BLaER1 treated with 17β-estradiol and CSF1 and Interleukin-3, amounts not matched to agents 10 nM and 100 nM (cell line): ENCODE measurements at regions not wholly inside any gene's neighbourhood (a gene's known extent, or its start where the extent isn't known, plus 50 kb on each side); places are given as distances from the start of the nearest gene placed in this dataset.
"Not testable (repeated sequence)": the region's sequence is repeated elsewhere in the genome, so short reads cannot be mapped to it uniquely, and the experiment has no call there.

Source experiments
- H3K27ac ChIP-seq, 11 experiments: shearing (Covaris generic); formaldehyde crosslinking; 2 replicates each; pipeline ENCODE4 v1.8.1; 2022
- H3K27me3 ChIP-seq, 11 experiments: shearing (Covaris generic); formaldehyde crosslinking; 2 replicates each; pipeline ENCODE4 v1.8.1; 2022
- H3K36me3 ChIP-seq, 11 experiments: shearing (Covaris generic); formaldehyde crosslinking; 2 replicates each; pipeline ENCODE4 v1.8.1; 2022
- H3K4me1 ChIP-seq, 10 experiments: shearing (Covaris generic); formaldehyde crosslinking; 2 replicates each; pipeline ENCODE4 v1.8.1; 2022
- H3K4me2 ChIP-seq, 11 experiments: shearing (Covaris generic); formaldehyde crosslinking; 2 replicates each; pipeline ENCODE4 v1.8.1; 2022
- H3K4me3 ChIP-seq, 10 experiments: shearing (Covaris generic); formaldehyde crosslinking; 2 replicates each; pipeline ENCODE4 v1.8.1; 2022
- H3K9ac ChIP-seq, 11 experiments: shearing (Covaris generic); formaldehyde crosslinking; 2 replicates each; pipeline ENCODE4 v1.8.1; 2022
- H3K9me3 ChIP-seq, 11 experiments: shearing (Covaris generic); formaldehyde crosslinking; replicated peaks in 1 of 11; 2 replicates each; pipeline ENCODE4 v1.8.1; 2022
- H4K20me1 ChIP-seq, 11 experiments: shearing (Covaris generic); formaldehyde crosslinking; 2 replicates each; pipeline ENCODE4 v1.8.1; 2022
- Cebpa-rat ChIP-seq, 11 experiments: shearing (Covaris generic); IDR thresholded peaks; 2 replicates each; pipeline ENCODE4 v1.8.1; 2022

GRCh38 chr7:98755138-98755898, 114.5 kb downstream of the TMEM130 start:
- H3K27ac ChIP-seq = no peak overlapping the region
- no peaks in the 10 kb centered on the region for H3K27me3 ChIP-seq
- H3K4me3 ChIP-seq = no peak overlapping the region
- no peaks in the 10 kb centered on the region for H3K36me3 ChIP-seq
- no peak overlapping the region for H3K9ac ChIP-seq
- H3K4me1 ChIP-seq = peaks cover 17 to 31% (median 24%) of the 10 kb centered on the region in 10 experiments
- TF ChIP-seq Cebpa-rat (IDR thresholded peaks at IDR 0.05) = no peak
- H4K20me1 ChIP-seq = no peaks in the 10 kb centered on the region
- H3K9me3 ChIP-seq = peaks cover 0 to 22% (median 14%) of the 10 kb centered on the region in 11 experiments; a peak in 12 of 22 replicates
- H3K4me2 ChIP-seq = no peak overlapping the region; a peak in 1 of 22 replicates

- Histone ChIP-seq H3K4me2 (no peak overlapping the region), H3K4me3 (no peak overlapping the region), H3K9ac (no peak overlapping the region), H3K27me3 (no peaks in the 10 kb centered on the region), H3K36me3 (no peaks in the 10 kb centered on the region), H4K20me1 (no peaks in the 10 kb centered on the region), H3K4me1 (peaks cover 20 to 35% (median 26%) of the 10 kb centered on the region in 10 experiments), H3K9me3 (peaks cover 0 to 22% (median 14%) of the 10 kb centered on the region in 11 experiments; a peak in 12 of 22 replicates), H3K27ac (no peak overlapping the region)
- no peak for TF ChIP-seq Cebpa-rat (IDR thresholded peaks at IDR 0.05)
Measured at GRCh38 chr7:98758157-98758556, 111.7 kb downstream of the TMEM130 start.

GRCh38 chr7:98760201-98760651, 109.6 kb downstream of the TMEM130 start:
- no peak for TF ChIP-seq Cebpa-rat (IDR thresholded peaks at IDR 0.05)
- Histone ChIP-seq H3K4me3 (no peak overlapping the region), H3K9me3 (peaks cover 0 to 22% (median 14%) of the 10 kb centered on the region in 11 experiments; a peak in 12 of 22 replicates), H3K27ac (no peak overlapping the region), H3K27me3 (no peaks in the 10 kb centered on the region), H3K4me2 (peak overlapping the region; percentile 5 to 59 (median 45); a peak in 17 of 22 replicates), H4K20me1 (no peaks in the 10 kb centered on the region), H3K9ac (no peak overlapping the region), H3K4me1 (peaks cover 10 to 18% (median 13%) of the 10 kb centered on the region in 10 experiments; a peak in 18 of 20 replicates), H3K36me3 (no peaks in the 10 kb centered on the region)

- H3K4me3 ChIP-seq = no peak overlapping the region
- H4K20me1 ChIP-seq = no peaks in the 10 kb centered on the region
- TF ChIP-seq Cebpa-rat (IDR thresholded peaks at IDR 0.05) = no peak
- H3K4me1 ChIP-seq = peaks cover 10 to 17% (median 13%) of the 10 kb centered on the region in 10 experiments; a peak in 18 of 20 replicates
- H3K4me2 ChIP-seq = no peak overlapping the region
- no peaks in the 10 kb centered on the region for H3K36me3 ChIP-seq
- H3K9me3 ChIP-seq = peaks cover 0 to 22% (median 14%) of the 10 kb centered on the region in 11 experiments; a peak in 12 of 22 replicates
- no peaks in the 10 kb centered on the region for H3K27me3 ChIP-seq
- H3K27ac ChIP-seq = no peak overlapping the region
- H3K9ac ChIP-seq = no peak overlapping the region
Measured at GRCh38 chr7:98761225-98761624, 108.6 kb downstream of the TMEM130 start.

GRCh38 chr7:98762620-98763019, 107.2 kb downstream of the TMEM130 start:
- H3K36me3 ChIP-seq = no peaks in the 10 kb centered on the region
- no peak for TF ChIP-seq Cebpa-rat (IDR thresholded peaks at IDR 0.05)
- peaks cover 0 to 17% (median 13%) of the 10 kb centered on the region in 11 experiments; a peak in 12 of 22 replicates for H3K9me3 ChIP-seq
- no peak overlapping the region for H3K9ac ChIP-seq
- H3K27ac ChIP-seq = no peak overlapping the region
- H3K27me3 ChIP-seq = no peaks in the 10 kb centered on the region
- no peak overlapping the region for H3K4me3 ChIP-seq
- H3K4me1 ChIP-seq = peaks cover 10 to 17% (median 13%) of the 10 kb centered on the region in 10 experiments; a peak in 18 of 20 replicates
- no peaks in the 10 kb centered on the region for H4K20me1 ChIP-seq
- no peak overlapping the region for H3K4me2 ChIP-seq

- no peak for TF ChIP-seq Cebpa-rat (IDR thresholded peaks at IDR 0.05)
- H3K4me1 ChIP-seq = peaks cover 10 to 17% (median 13%) of the 10 kb centered on the region in 10 experiments; a peak in 18 of 20 replicates
- no peaks in the 10 kb centered on the region for H3K36me3 ChIP-seq
- H3K9me3 ChIP-seq = peaks cover 0 to 9% (median 7%) of the 10 kb centered on the region in 11 experiments; a peak in 12 of 22 replicates
- H3K4me3 ChIP-seq = no peak overlapping the region
- no peak overlapping the region for H3K4me2 ChIP-seq
- no peak overlapping the region for H3K27ac ChIP-seq
- H4K20me1 ChIP-seq = no peaks in the 10 kb centered on the region
- no peak overlapping the region for H3K9ac ChIP-seq
- H3K27me3 ChIP-seq = no peaks in the 10 kb centered on the region
Measured at GRCh38 chr7:98763441-98763840, 106.4 kb downstream of the TMEM130 start.

- Histone ChIP-seq H3K4me2 (no peak overlapping the region), H3K9me3 (no peaks in the 10 kb centered on the region; a peak in 2 of 22 replicates), H3K36me3 (no peaks in the 10 kb centered on the region), H4K20me1 (no peaks in the 10 kb centered on the region), H3K27ac (no peak overlapping the region), H3K27me3 (no peaks in the 10 kb centered on the region), H3K9ac (no peak overlapping the region), H3K4me1 (peaks cover 6 to 21% (median 17%) of the 10 kb centered on the region in 10 experiments; a peak in 19 of 20 replicates), H3K4me3 (no peak overlapping the region)
- TF ChIP-seq Cebpa-rat (IDR thresholded peaks at IDR 0.05) = no peak
Measured at GRCh38 chr7:98764946-98765345, 104.9 kb downstream of the TMEM130 start.

GRCh38 chr7:98770085-98770484, 99.7 kb downstream of the TMEM130 start:
- not testable (repeated sequence) for H3K9me3 ChIP-seq, H3K36me3 ChIP-seq, H3K27me3 ChIP-seq, H3K4me3 ChIP-seq, H4K20me1 ChIP-seq, H3K9ac ChIP-seq
- Histone ChIP-seq H3K4me1 (peaks cover 36 to 63% (median 59%) of the 10 kb centered on the region in 10 experiments), H3K4me2 (peak overlapping the region in 8 of 11 experiments; percentile 45 to 94 (median 83); a peak in 15 of 22 replicates), H3K27ac (peak overlapping the region in 7 of 11 experiments; percentile 1 to 56 (median 8); a peak in 6 of 22 replicates)

GRCh38 chr7:98771519-98771918, 98.3 kb downstream of the TMEM130 start:
- Histone ChIP-seq H3K4me1 (peaks cover 36 to 72% (median 69%) of the 10 kb centered on the region in 10 experiments), H3K9me3 (no peaks in the 10 kb centered on the region; a peak in 1 of 22 replicates), H3K4me3 (peak overlapping the region in 4 of 10 experiments; percentile 1 to 40 (median 23); a peak in 3 of 20 replicates), H3K27ac (peak overlapping the region in 10 of 11 experiments; percentile 24 to 64 (median 55); a peak in 18 of 22 replicates), H3K36me3 (no peaks in the 10 kb centered on the region), H3K9ac (peak overlapping the region in 10 of 11 experiments; percentile 27 to 57 (median 50); a peak in 15 of 22 replicates), H3K4me2 (peak overlapping the region; percentile 70 to 94 (median 83)), H4K20me1 (no peaks in the 10 kb centered on the region; a peak in 1 of 22 replicates), H3K27me3 (no peaks in the 10 kb centered on the region)
- no peak for TF ChIP-seq Cebpa-rat (IDR thresholded peaks at IDR 0.05)
